SK-N-SH treated with all-trans-retinoic acid at 6 μM for 48 hours (cell line): ENCODE measurements at regions not wholly inside any gene's neighbourhood (a gene's known extent, or its start where the extent isn't known, plus 50 kb on each side); places are given as distances from the start of the nearest gene placed in this dataset.

Experiments
- ARNTL ChIP-seq: fragments of 450-650 bp; formaldehyde crosslinking; IDR thresholded peaks from 2 replicates; pipeline ENCODE4 v1.5.0; 2020; ENCODE audit warnings: low read depth, mild to moderate bottlenecking, moderate library complexity, borderline replicate concordance
- BACH2 ChIP-seq: fragments of 250-450 bp; sonication (Bioruptor Pico); IDR thresholded peaks from 2 replicates; pipeline ENCODE4 v1.9.0; 2021; ENCODE audit warnings: mild to moderate bottlenecking, borderline replicate concordance
- CREB5 ChIP-seq: fragments of 250-450 bp; sonication (Bioruptor Pico); IDR thresholded peaks from 2 replicates; pipeline ENCODE4 v1.5.1; 2020; ENCODE audit warnings: low read depth, mild to moderate bottlenecking, moderate library complexity
- ISL1 ChIP-seq: fragments of 250-450 bp; sonication (Bioruptor Pico); IDR thresholded peaks from 2 replicates; pipeline ENCODE4 v2.1.2; 2022; ENCODE audit warnings: mild to moderate bottlenecking, moderate library complexity
- PPARA ChIP-seq: fragments of 250-450 bp; sonication (Bioruptor Pico); IDR thresholded peaks from 2 replicates; pipeline ENCODE4 v1.5.0; 2020; ENCODE audit warnings: mild to moderate bottlenecking, borderline replicate concordance
- RARB ChIP-seq: fragments of 250-450 bp; sonication (Bioruptor Pico); IDR thresholded peaks from 2 replicates; pipeline ENCODE4 v1.8.0; 2021; ENCODE audit warnings: mild to moderate bottlenecking, moderate library complexity
- TOX ChIP-seq: fragments of 250-450 bp; sonication (Bioruptor Pico); IDR thresholded peaks from 2 replicates; pipeline ENCODE4 v1.8.0; 2021; ENCODE audit warnings: mild to moderate bottlenecking, moderate library complexity, borderline replicate concordance
- TSHZ2 ChIP-seq: fragments of 250-450 bp; sonication (Bioruptor Pico); IDR thresholded peaks from 2 replicates; pipeline ENCODE4 v1.5.0; 2020; ENCODE audit warnings: mild to moderate bottlenecking, moderate library complexity
- ZFP30 ChIP-seq: fragments of 450-650 bp; formaldehyde crosslinking; IDR thresholded peaks from 2 replicates; pipeline ENCODE4 v1.5.0; 2022; ENCODE audit warnings: mild to moderate bottlenecking, moderate library complexity
- ZNF565 ChIP-seq: fragments of 450-650 bp; formaldehyde crosslinking; conservative IDR thresholded peaks from 2 replicates; pipeline ENCODE4 v1.5.0; 2020; ENCODE audit warnings: low read depth, mild to moderate bottlenecking, moderate library complexity

- no peak for TF ChIP-seq ARNTL (CRISPR knock-in tag)
- TF ChIP-seq CREB5 (CRISPR knock-in tag) = no peak
- no peak for TF ChIP-seq ZNF565 (CRISPR knock-in tag)
- no peak for TF ChIP-seq RARB (CRISPR knock-in tag)
- no peak for TF ChIP-seq TSHZ2
- TF ChIP-seq TOX (CRISPR knock-in tag) = no peak
- TF ChIP-seq ISL1 (CRISPR knock-in tag) = no peak
- no peak for TF ChIP-seq PPARA (CRISPR knock-in tag)
- TF ChIP-seq ZFP30 (CRISPR knock-in tag) = no peak
- TF ChIP-seq BACH2 (CRISPR knock-in tag) = no peak
These were observed 66.3 kb downstream of the GTPBP8 start for GRCh38 chr3:113057117-113057516.
